OCI-LY7 (cell line): ENCODE measurements at regions not wholly inside any gene's neighbourhood (a gene's known extent, or its start where the extent isn't known, plus 50 kb on each side); places are given as distances from the start of the nearest gene placed in this dataset.

Experiments
- BruUV-seq: library from RNA; stranded (reverse); fragments of 400-500 nt; replicated peaks from 2 replicates; lab custom pipeline; 2021; lab: Mats Ljungman, UMichigan
- CTCF ChIA-PET: fragments of 300-600 bp; sonication (Branson Sonifier 250); formaldehyde crosslinking; loops from one replicate; lab custom pipeline; 2022; ENCODE audit warnings: antibody characterized with exemption; ENCODE audit not compliant: unreplicated experiment; lab: Charles Lee
- POLR2A ChIA-PET: fragments of 300-600 bp; sonication (Branson Sonifier 250); formaldehyde crosslinking; loops from one replicate; lab custom pipeline; 2022; ENCODE audit warnings: antibody characterized with exemption; lab: Charles Lee
- DNase-seq: peaks from one replicate; pipeline ENCODE4 v3.0.0-alpha.2; 2015; ENCODE audit warnings: low spot score
- H2AFZ ChIP-seq: fragments of 200-600 bp; sonication (generic), shearing (Covaris generic); 2 replicates; pipeline ENCODE4 v1.6.1; 2014; ENCODE audit warnings: mild to moderate bottlenecking, antibody characterized with exemption, low read length, moderate library complexity
- H3K27ac ChIP-seq: fragments of 200-600 bp; sonication (generic); 2 replicates; pipeline ENCODE4 v1.5.1; 2014; ENCODE audit warnings: mixed run types, low read depth, mild to moderate bottlenecking, moderate library complexity, low read length, inconsistent platforms; ENCODE audit not compliant: poor library complexity, severe bottlenecking
- H3K36me3 ChIP-seq: fragments of 200-600 bp; sonication (generic); 2 replicates; pipeline ENCODE4 v1.6.1; 2014; ENCODE audit warnings: mild to moderate bottlenecking, antibody characterized with exemption, low read length, moderate library complexity, mixed read lengths; ENCODE audit not compliant: insufficient read depth
- H3K4me1 ChIP-seq: fragments of 200-600 bp; sonication (generic); 2 replicates; pipeline ENCODE4 v1.5.1; 2014; ENCODE audit warnings: mild to moderate bottlenecking, low read length; ENCODE audit not compliant: insufficient read depth, poor library complexity, severe bottlenecking
- H3K4me2 ChIP-seq: fragments of 200-600 bp; sonication (generic); 2 replicates; pipeline ENCODE4 v1.6.1; 2014; ENCODE audit warnings: mild to moderate bottlenecking, low read length
- H3K4me3 ChIP-seq: fragments of 200-600 bp; sonication (generic); 2 replicates; pipeline ENCODE4 v1.5.1; 2014; ENCODE audit warnings: mild to moderate bottlenecking, low read depth, low read length; ENCODE audit not compliant: poor library complexity, severe bottlenecking
- H3K79me2 ChIP-seq: fragments of 200-600 bp; sonication (generic); 2 replicates; pipeline ENCODE4 v1.6.1; 2016; ENCODE audit warnings: low read depth, mild to moderate bottlenecking, low read length, moderate library complexity, mixed read lengths; ENCODE audit not compliant: insufficient read depth
- H3K9me2 ChIP-seq: fragments of 200-600 bp; sonication (generic); 2 replicates; pipeline ENCODE4 v1.6.1; 2016; ENCODE audit warnings: mild to moderate bottlenecking, low read length, mixed read lengths; ENCODE audit not compliant: insufficient read depth
- H3K9me3 ChIP-seq: fragments of 200-600 bp; sonication (generic); 2 replicates; pipeline ENCODE4 v1.6.1; 2014; ENCODE audit warnings: mild to moderate bottlenecking, mixed run types, low read length, mixed read lengths
- H4K20me1 ChIP-seq: fragments of 200-600 bp; sonication (generic); 2 replicates; pipeline ENCODE4 v1.6.1; 2014; ENCODE audit warnings: mild to moderate bottlenecking, antibody characterized with exemption, low read length, moderate library complexity, mixed read lengths; ENCODE audit not compliant: insufficient read depth
- CTCF ChIP-seq: fragments of 200-600 bp; sonication (generic); conservative IDR thresholded peaks from 2 replicates; pipeline ENCODE4 v1.5.1; 2014; ENCODE audit warnings: mild to moderate bottlenecking, antibody characterized with exemption, low read length, moderate library complexity, mixed read lengths
- EZH2phosphoT487 ChIP-seq: fragments of 200-600 bp; sonication (generic); IDR thresholded peaks from 2 replicates; pipeline ENCODE4 v1.6.1; 2018; ENCODE audit warnings: low read depth, borderline replicate concordance, mild to moderate bottlenecking, mixed run types, antibody characterized with exemption, low read length, moderate library complexity, mixed read lengths
- intact Hi-C: fragments of 100-400 bp; cut with micrococcal nuclease; formaldehyde crosslinking; loops from one replicate; pipeline ENCODE4 v1.10.0; 2022; ENCODE audit not compliant: unreplicated experiment

GRCh38 chr1:89472253-89472652, 52.4 kb upstream of the LRRC8B start:
- POLR2A ChIA-PET = no interaction called here
- TF ChIP-seq EZH2phosphoT487 = no peak
- no peak for TF ChIP-seq CTCF
- H3K4me3 ChIP-seq = no peak overlapping the region
- CTCF ChIA-PET = no interaction called here
- BruUV-seq = no TSS peak
- no peaks in the 10 kb centered on the region for H3K79me2 ChIP-seq
- no peak overlapping the region for H2AFZ ChIP-seq
- no peaks in the 10 kb centered on the region for H3K36me3 ChIP-seq
- no peak overlapping the region for H3K4me2 ChIP-seq
- H4K20me1 ChIP-seq = no peaks in the 10 kb centered on the region
- H3K4me1 ChIP-seq = no peaks in the 10 kb centered on the region
- no peak overlapping the region for H3K27ac ChIP-seq
- intact Hi-C loops = no loop called here
- H3K9me3 ChIP-seq = no peaks in the 10 kb centered on the region
- H3K9me2 ChIP-seq = no peaks in the 10 kb centered on the region
- no peak for DNase-seq

- intact Hi-C loops = no loop called here
- Histone ChIP-seq H3K9me3 (no peaks in the 10 kb centered on the region), H3K4me3 (no peak overlapping the region), H3K4me2 (no peak overlapping the region), H3K27ac (no peak overlapping the region), H3K4me1 (no peaks in the 10 kb centered on the region), H4K20me1 (no peaks in the 10 kb centered on the region), H3K79me2 (no peaks in the 10 kb centered on the region), H2AFZ (no peak overlapping the region), H3K9me2 (no peaks in the 10 kb centered on the region), H3K36me3 (no peaks in the 10 kb centered on the region)
- no TSS peak for BruUV-seq
- no peak for TF ChIP-seq EZH2phosphoT487
- no peak for TF ChIP-seq CTCF
- DNase-seq = no peak
- ChIA-PET POLR2A (no interaction called here), CTCF (no interaction called here)
Observed at GRCh38 chr1:89472886-89473417, 51.7 kb upstream of the LRRC8B start.
